Endothelial cell of umbilical vein (primary cell): ENCODE measurements at regions not wholly inside any gene's neighbourhood (a gene's known extent, or its start where the extent isn't known, plus 50 kb on each side); places are given as distances from the start of the nearest gene placed in this dataset.

Source experiments
- BruUV-seq: library from RNA; stranded (reverse); fragments of 400-500 nt; replicated peaks from 2 replicates; lab custom pipeline; 2021; lab: Mats Ljungman, UMichigan
- CTCF ChIA-PET: fragments of 300-600, 350-600 bp; sonication (Branson Sonifier 250); formaldehyde crosslinking; loops from one replicate; lab custom pipeline; 2021; ENCODE audit warnings: antibody characterized with exemption, inconsistent platforms; lab: Charles Lee
- POLR2A ChIA-PET: fragments of 300-600, 350-600 bp; sonication (Branson Sonifier 250); formaldehyde crosslinking; loops from one replicate; lab custom pipeline; 2021; ENCODE audit warnings: antibody characterized with exemption, inconsistent platforms; lab: Charles Lee
- DNase-seq: peaks from one replicate; pipeline ENCODE4 v3.0.0-alpha.2; 2011; ENCODE audit warnings: low read depth, low spot score
- FAIRE-seq: peaks from 2 replicates; lab custom pipeline; 2011; peaks lifted over from hg19 to GRCh38; lab: Jason Lieb, UNC
- H2AFZ ChIP-seq: 2 replicates; pipeline ENCODE4 v1.6.0; 2012; ENCODE audit warnings: low read depth, low read length, control low read depth, inconsistent platforms
- H3K27ac ChIP-seq: 2 replicates; pipeline ENCODE4 v1.5.1; 2011; ENCODE audit warnings: low read depth, mild to moderate bottlenecking, control low read depth, low read length, moderate library complexity; ENCODE audit not compliant: insufficient read depth
- H3K27me3 ChIP-seq, 2 experiments: 2 replicates each; pipeline versions ENCODE4 v1.6.0 to v1.6.1; 2011; ENCODE audit warnings: low read length in 2 of 2, mixed read lengths in 1 of 2; ENCODE audit not compliant: control insufficient read depth in 2 of 2, insufficient read depth in 2 of 2
- H3K36me3 ChIP-seq, 2 experiments: 2 replicates in 1 of 2; 3 replicates in 1 of 2; pipeline ENCODE4 v1.5.1; 2011; ENCODE audit warnings: low read length in 2 of 2, mild to moderate bottlenecking in 1 of 2, moderate library complexity in 1 of 2; ENCODE audit not compliant: control insufficient read depth in 2 of 2, insufficient read depth in 2 of 2; ENCODE audit errors: extremely low read depth in 1 of 2
- H3K4me1 ChIP-seq: 3 replicates; pipeline ENCODE4 v1.5.1; 2011; ENCODE audit warnings: mild to moderate bottlenecking, low read length; ENCODE audit not compliant: control insufficient read depth, insufficient read depth; ENCODE audit errors: extremely low read depth
- H3K4me2 ChIP-seq: 2 replicates; pipeline ENCODE4 v1.6.1; 2011; ENCODE audit warnings: low read length, control low read depth, mixed read lengths; ENCODE audit not compliant: insufficient read depth
- H3K4me3 ChIP-seq, 3 experiments: fragments of 200-600 bp in 1 of 3; sonication (generic), shearing (Covaris generic) in 1 of 3; replicated peaks in 1 of 3; 2 replicates each; pipeline ENCODE4 v1.5.1; 2011 to 2016; ENCODE audit warnings: control low read depth in 3 of 3, low read length in 3 of 3, mild to moderate bottlenecking in 2 of 3, inconsistent platforms in 1 of 3, low read depth in 1 of 3, moderate library complexity in 1 of 3; ENCODE audit not compliant: insufficient read depth in 1 of 3
- H3K79me2 ChIP-seq: 2 replicates; pipeline ENCODE4 v1.6.0; 2012; ENCODE audit warnings: low read length, inconsistent platforms; ENCODE audit not compliant: control insufficient read depth, insufficient read depth
- H3K9ac ChIP-seq: replicated peaks from 2 replicates; pipeline ENCODE3; 2011; ENCODE audit warnings: low read length, control low read depth; ENCODE audit not compliant: insufficient read depth; ENCODE audit errors: extremely low read depth
- H3K9me1 ChIP-seq: replicated peaks from 3 replicates; pipeline ENCODE4 v1.6.0; 2011; ENCODE audit warnings: mild to moderate bottlenecking, low read length; ENCODE audit not compliant: control insufficient read depth, insufficient read depth; ENCODE audit errors: extremely low read depth
- H3K9me3 ChIP-seq: replicated peaks from 2 replicates; pipeline ENCODE4 v1.5.1; 2012; ENCODE audit warnings: low read length, inconsistent platforms; ENCODE audit not compliant: control insufficient read depth, insufficient read depth
- H4K20me1 ChIP-seq: replicated peaks from 2 replicates; pipeline ENCODE3; 2011; ENCODE audit warnings: mild to moderate bottlenecking, low read length; ENCODE audit not compliant: control insufficient read depth, insufficient read depth; ENCODE audit errors: extremely low read depth
- CTCF ChIP-seq, 2 donors: IDR thresholded peaks; 1 replicate in 1 of 2; 2 replicates in 1 of 2; pipeline ENCODE4 v1.5.1; 2011; ENCODE audit warnings: low read length in 2 of 2, mild to moderate bottlenecking in 2 of 2, moderate library complexity in 2 of 2, control low read depth in 1 of 2, inconsistent platforms in 1 of 2, low read depth in 1 of 2; ENCODE audit not compliant: insufficient read depth in 1 of 2; ENCODE audit errors: extremely low read depth in 1 of 2
- EZH2 ChIP-seq: IDR thresholded peaks from 2 replicates; pipeline ENCODE4 v1.6.1; 2012; ENCODE audit warnings: borderline replicate concordance, low read depth, mild to moderate bottlenecking, moderate library complexity, low read length, inconsistent platforms; ENCODE audit not compliant: severe bottlenecking
- FOS ChIP-seq: IDR thresholded peaks from 2 replicates; pipeline ENCODE4 v1.6.1; 2011; ENCODE audit warnings: mild to moderate bottlenecking, low read length, moderate library complexity, borderline replicate concordance; ENCODE audit not compliant: insufficient read depth
- GATA2 ChIP-seq: IDR thresholded peaks from 2 replicates; pipeline ENCODE4 v1.7.0; 2011; ENCODE audit warnings: low read depth, mild to moderate bottlenecking, moderate library complexity, mixed read lengths, low read length; ENCODE audit not compliant: insufficient read length, insufficient read depth
- JUN ChIP-seq: IDR thresholded peaks from 2 replicates; pipeline ENCODE4 v1.6.1; 2011; ENCODE audit warnings: borderline replicate concordance, low read depth; ENCODE audit not compliant: insufficient read length, insufficient read depth
- MAX ChIP-seq: IDR thresholded peaks from 2 replicates; pipeline ENCODE4 v1.6.1; 2011; ENCODE audit not compliant: insufficient read depth, insufficient read length
- MYC ChIP-seq: IDR thresholded peaks from one replicate; pipeline ENCODE4 v1.6.1; 2011; ENCODE audit warnings: mild to moderate bottlenecking, low read depth, low read length
- POLR2A ChIP-seq: IDR thresholded peaks from 2 replicates; pipeline ENCODE4 v1.6.1; 2012; ENCODE audit warnings: low read depth, mild to moderate bottlenecking, control low read depth, low read length
- POLR2AphosphoS5 ChIP-seq: IDR thresholded peaks from 2 replicates; pipeline ENCODE4 v1.6.1; 2012; ENCODE audit warnings: low read depth, mild to moderate bottlenecking, control low read depth, low read length, moderate library complexity; ENCODE audit not compliant: insufficient read depth
- dilution Hi-C: fragments of 300-500 bp; cut with MboI; formaldehyde crosslinking; loops from one replicate; pipeline ENCODE4 v1.15.0; 2019; ENCODE audit warnings: low sequenced_read_pairs; ENCODE audit not compliant: extremely low pct_ligation_motif_present
- intact Hi-C: fragments of 100-400 bp; cut with micrococcal nuclease; formaldehyde crosslinking; loops from one replicate; pipeline ENCODE4 v1.10.0; 2022

- Histone ChIP-seq H2AFZ (no peak overlapping the region), H3K4me3 (no peak overlapping the region)
- CTCF ChIA-PET: no interaction called here
Observed at GRCh38 chr6:156056085-156056484, 600.4 kb upstream of the NOX3 start.

More at GRCh38 chr6:156056085-156056484, 600.4 kb upstream of the NOX3 start:
- POLR2A ChIA-PET: no interaction called here
- Histone ChIP-seq H3K9me3 (no peaks in the 10 kb centered on the region), H3K4me2 (no peak overlapping the region), H3K79me2 (no peaks in the 10 kb centered on the region), H3K9me1 (no peaks in the 10 kb centered on the region), H3K36me3 (no peaks in the 10 kb centered on the region), H4K20me1 (no peaks in the 10 kb centered on the region), H3K27ac (no peak overlapping the region), H3K4me1 (no peaks in the 10 kb centered on the region), H3K27me3 (no peaks in the 10 kb centered on the region), H3K9ac (no peak overlapping the region)
- intact Hi-C loops: no loop called here
- no TSS peak for BruUV-seq
- TF ChIP-seq JUN (no peak), MAX (no peak), MYC (no peak), POLR2A (no peak), EZH2 (no peak), CTCF (IDR thresholded peaks at IDR 0.05; ENCODE audit: extremely low read depth in 1 of 2, insufficient read depth in 1 of 2, low read depth in 1 of 2, low read length in 2 of 2) (no peak), FOS (no peak), GATA2 (no peak), POLR2AphosphoS5 (no peak)
- no peak for DNase-seq
- FAIRE-seq: no peak
- dilution Hi-C loops: no loop called here
